Parathyroid adenoma (tissue), 2 donors: ENCODE measurements at regions not wholly inside any gene's neighbourhood (a gene's known extent, or its start where the extent isn't known, plus 50 kb on each side); places are given as distances from the start of the nearest gene placed in this dataset.

Experiments
- H2AFZ ChIP-seq: fragments of 300-600 bp; sonication (generic); one replicate; pipeline ENCODE4 v1.7.0; 2017; ENCODE audit warnings: antibody characterized with exemption, mild to moderate bottlenecking
- H3K27ac ChIP-seq: fragments of 300-600 bp; sonication (generic); one replicate; pipeline ENCODE4 v1.7.0; 2017
- H3K27me3 ChIP-seq: fragments of 300-600 bp; sonication (generic); one replicate; pipeline ENCODE4 v1.7.0; 2017; ENCODE audit warnings: low read length; ENCODE audit not compliant: control insufficient read depth, insufficient read depth
- H3K36me3 ChIP-seq: fragments of 300-600 bp; sonication (generic); one replicate; pipeline ENCODE4 v1.7.0; 2017; ENCODE audit warnings: low read length; ENCODE audit not compliant: control insufficient read depth, insufficient read depth
- H3K4me1 ChIP-seq: fragments of 300-600 bp; sonication (generic); one replicate; pipeline ENCODE4 v1.7.0; 2017; ENCODE audit warnings: control low read depth
- H3K4me2 ChIP-seq: fragments of 300-600 bp; sonication (generic); one replicate; pipeline ENCODE4 v1.7.0; 2017; ENCODE audit warnings: low read length
- H3K4me3 ChIP-seq: fragments of 300-600 bp; sonication (generic); one replicate; pipeline ENCODE4 v1.7.0; 2017; ENCODE audit warnings: low read depth, low read length
- H3K79me2 ChIP-seq: fragments of 300-600 bp; sonication (generic); one replicate; pipeline ENCODE4 v1.7.0; 2017; ENCODE audit warnings: control low read depth
- H3K9ac ChIP-seq: fragments of 300-600 bp; sonication (generic); one replicate; pipeline ENCODE4 v1.7.0; 2017; ENCODE audit warnings: mild to moderate bottlenecking
- H3K9me3 ChIP-seq: fragments of 300-600 bp; sonication (generic); one replicate; pipeline ENCODE4 v1.7.0; 2017; ENCODE audit warnings: low read length; ENCODE audit not compliant: control insufficient read depth
- CTCF ChIP-seq: fragments of 300-600 bp; sonication (generic); IDR thresholded peaks from one replicate; pipeline ENCODE4 v1.7.0; 2017; ENCODE audit warnings: antibody characterized with exemption, mild to moderate bottlenecking
- donor health status: primary hyperparathyroidism.

- H3K79me2 ChIP-seq, result no peaks in the 10 kb centered on the region
- no peak overlapping the region for H3K9ac ChIP-seq
- TF ChIP-seq CTCF, result no peak
- H3K4me2 ChIP-seq, result no peak overlapping the region
- H3K4me3 ChIP-seq, result no peak overlapping the region
- no peaks in the 10 kb centered on the region for H3K9me3 ChIP-seq
- no peak overlapping the region for H2AFZ ChIP-seq
- no peaks in the 10 kb centered on the region for H3K36me3 ChIP-seq
- H3K27me3 ChIP-seq, result no peaks in the 10 kb centered on the region
- H3K27ac ChIP-seq, result no peak overlapping the region
- no peaks in the 10 kb centered on the region for H3K4me1 ChIP-seq
Measured at GRCh38 chr1:194684636-194685035, 1498.2 kb upstream of the B3GALT2 start.

- no peaks in the 10 kb centered on the region for H3K36me3 ChIP-seq
- no peaks in the 10 kb centered on the region for H3K9me3 ChIP-seq
- H2AFZ ChIP-seq, result no peak overlapping the region
- no peak overlapping the region for H3K9ac ChIP-seq
- no peaks in the 10 kb centered on the region for H3K79me2 ChIP-seq
- H3K27me3 ChIP-seq, result no peaks in the 10 kb centered on the region
- no peaks in the 10 kb centered on the region for H3K4me1 ChIP-seq
- no peak overlapping the region for H3K4me2 ChIP-seq
- no peak overlapping the region for H3K27ac ChIP-seq
- H3K4me3 ChIP-seq, result no peak overlapping the region
- no peak for TF ChIP-seq CTCF
Measured at GRCh38 chr1:194658090-194658439, 1471.7 kb upstream of the B3GALT2 start.

DNA sequence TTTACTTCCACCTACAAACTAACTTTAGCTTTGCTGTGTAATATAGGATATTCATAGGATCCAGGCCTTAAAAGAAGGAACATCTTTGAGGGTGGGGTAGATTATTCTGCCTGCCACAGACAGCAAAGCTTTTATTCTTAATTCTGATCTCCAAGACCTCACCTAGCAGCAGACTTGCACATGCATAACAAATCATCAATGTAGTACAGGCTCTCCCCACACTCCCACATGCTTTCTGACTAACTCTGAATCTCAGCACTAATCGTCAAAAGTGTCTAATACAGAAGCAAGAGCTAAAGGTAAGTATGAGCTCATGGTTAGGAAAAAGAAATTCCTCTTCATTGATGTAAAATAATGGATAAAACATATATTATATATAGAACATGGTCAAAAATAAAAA is 1468.5 kb upstream of the B3GALT2 start:
- Histone ChIP-seq H2AFZ (no peak overlapping the region), H3K4me3 (no peak overlapping the region), H3K79me2 (no peaks in the 10 kb centered on the region), H3K9me3 (no peaks in the 10 kb centered on the region), H3K36me3 (no peaks in the 10 kb centered on the region), H3K4me2 (no peak overlapping the region), H3K9ac (no peak overlapping the region), H3K27ac (no peak overlapping the region), H3K27me3 (no peaks in the 10 kb centered on the region), H3K4me1 (no peaks in the 10 kb centered on the region)
- TF ChIP-seq CTCF, result no peak

- no peaks in the 10 kb centered on the region for H3K9me3 ChIP-seq
- no peak for TF ChIP-seq CTCF
Measured at GRCh38 chr1:194653385-194653784, 1467.0 kb upstream of the B3GALT2 start.

GRCh38 chr1:194647118-194647517 is 1460.7 kb upstream of the B3GALT2 start:
- Histone ChIP-seq H3K36me3 (no peaks in the 10 kb centered on the region), H3K4me3 (no peak overlapping the region), H2AFZ (no peak overlapping the region), H3K27ac (no peak overlapping the region), H3K4me2 (no peak overlapping the region), H3K79me2 (no peaks in the 10 kb centered on the region), H3K4me1 (no peaks in the 10 kb centered on the region), H3K9me3 (no peaks in the 10 kb centered on the region), H3K9ac (no peak overlapping the region), H3K27me3 (no peaks in the 10 kb centered on the region)
- no peak for TF ChIP-seq CTCF

More at GRCh38 chr1:194653385-194653784, 1467.0 kb upstream of the B3GALT2 start:
- Histone ChIP-seq H3K4me2 (no peak overlapping the region), H2AFZ (no peak overlapping the region), H3K9ac (no peak overlapping the region), H3K27ac (no peak overlapping the region), H3K79me2 (no peaks in the 10 kb centered on the region), H3K27me3 (no peaks in the 10 kb centered on the region), H3K4me1 (no peaks in the 10 kb centered on the region), H3K4me3 (no peak overlapping the region), H3K36me3 (no peaks in the 10 kb centered on the region)
